H9 (cell line): ENCODE measurements at regions not wholly inside any gene's neighbourhood (a gene's known extent, or its start where the extent isn't known, plus 50 kb on each side); places are given as distances from the start of the nearest gene placed in this dataset.

Experiments used
- DNase-seq: peaks from one replicate; pipeline ENCODE4 v3.0.0-alpha.2; 2017
- H2AFZ ChIP-seq: one replicate; pipeline ENCODE4 v1.6.1; 2013; ENCODE audit warnings: mild to moderate bottlenecking, low read length, control low read depth, moderate library complexity
- H2AK5ac ChIP-seq: 2 replicates; pipeline ENCODE4 v1.6.1; 2013; ENCODE audit warnings: low read length, control low read depth, mixed read lengths; ENCODE audit not compliant: insufficient read length
- H2BK120ac ChIP-seq: one replicate; pipeline ENCODE4 v1.6.1; 2013; ENCODE audit warnings: low read depth, mild to moderate bottlenecking, low read length, control low read depth, inconsistent platforms; ENCODE audit not compliant: poor library complexity, severe bottlenecking
- H2BK12ac ChIP-seq: 2 replicates; pipeline ENCODE4 v1.6.1; 2013; ENCODE audit warnings: low read length, control low read depth, mixed read lengths, low read depth; ENCODE audit not compliant: insufficient read length
- H2BK15ac ChIP-seq: 2 replicates; pipeline ENCODE4 v1.6.1; 2013; ENCODE audit warnings: low read depth, low read length, control low read depth
- H2BK20ac ChIP-seq: one replicate; pipeline ENCODE4 v1.6.1; 2013; ENCODE audit warnings: low read depth, mild to moderate bottlenecking, low read length, control low read depth, inconsistent platforms; ENCODE audit not compliant: poor library complexity, severe bottlenecking
- H2BK5ac ChIP-seq: 2 replicates; pipeline ENCODE4 v1.6.1; 2013; ENCODE audit warnings: low read length, control low read depth, mixed read lengths; ENCODE audit not compliant: insufficient read length
- H3K14ac ChIP-seq: 2 replicates; pipeline ENCODE4 v1.6.1; 2013; ENCODE audit warnings: low read length, control low read depth; ENCODE audit not compliant: insufficient read depth
- H3K18ac ChIP-seq: 2 replicates; pipeline ENCODE4 v1.6.1; 2013; ENCODE audit warnings: low read depth, mild to moderate bottlenecking, mixed read lengths, low read length, control low read depth; ENCODE audit not compliant: insufficient read length
- H3K23ac ChIP-seq: 2 replicates; pipeline ENCODE4 v1.6.1; 2013; ENCODE audit warnings: low read length, control low read depth, mixed read lengths, low read depth; ENCODE audit not compliant: insufficient read length
- H3K23me2 ChIP-seq: 2 replicates; pipeline ENCODE4 v1.6.1; 2013; ENCODE audit warnings: low read depth, mild to moderate bottlenecking, mixed read lengths, low read length, control low read depth; ENCODE audit not compliant: insufficient read length, poor library complexity, severe bottlenecking
- H3K27ac ChIP-seq: 2 replicates; pipeline ENCODE4 v1.5.1; 2013; ENCODE audit warnings: low read length, control low read depth, mixed read lengths, low read depth; ENCODE audit not compliant: insufficient read length
- H3K27me3 ChIP-seq: 2 replicates; pipeline ENCODE4 v1.6.1; 2013; ENCODE audit warnings: low read length, control low read depth, inconsistent platforms; ENCODE audit not compliant: insufficient read depth
- H3K4ac ChIP-seq: 2 replicates; pipeline ENCODE4 v1.6.1; 2013; ENCODE audit warnings: low read depth, mild to moderate bottlenecking, control low read depth, inconsistent platforms, low read length, moderate library complexity
- H3K4me1 ChIP-seq: 2 replicates; pipeline ENCODE4 v1.6.1; 2013; ENCODE audit warnings: low read length, control low read depth, inconsistent platforms; ENCODE audit not compliant: insufficient read depth
- H3K4me2 ChIP-seq: 2 replicates; pipeline ENCODE4 v1.6.1; 2013; ENCODE audit warnings: low read length, control low read depth, mixed read lengths; ENCODE audit not compliant: insufficient read length, insufficient read depth
- H3K56ac ChIP-seq: 2 replicates; pipeline ENCODE4 v1.6.1; 2013; ENCODE audit warnings: low read depth, mild to moderate bottlenecking, mixed read lengths, low read length, control low read depth; ENCODE audit not compliant: insufficient read length
- H3K79me1 ChIP-seq: 2 replicates; pipeline ENCODE4 v1.6.1; 2013; ENCODE audit warnings: low read depth, mild to moderate bottlenecking, moderate library complexity, low read length, control low read depth, inconsistent platforms; ENCODE audit not compliant: insufficient read depth, poor library complexity, severe bottlenecking
- H3K79me2 ChIP-seq: 2 replicates; pipeline ENCODE4 v1.6.1; 2013; ENCODE audit warnings: low read length, control low read depth, inconsistent platforms; ENCODE audit not compliant: insufficient read depth
- H3K9ac ChIP-seq: 2 replicates; pipeline ENCODE4 v1.6.1; 2013; ENCODE audit warnings: low read length, control low read depth, mixed read lengths; ENCODE audit not compliant: insufficient read length; ENCODE audit errors: extremely low read depth
- H3K9me3 ChIP-seq: one replicate; pipeline ENCODE4 v1.6.1; 2013; ENCODE audit warnings: low read depth, low read length, inconsistent platforms; ENCODE audit not compliant: control insufficient read depth
- H3T11ph ChIP-seq: one replicate; pipeline ENCODE4 v1.6.1; 2013; ENCODE audit warnings: mild to moderate bottlenecking, low read length, control low read depth, inconsistent platforms
- H4K20me1 ChIP-seq: one replicate; pipeline ENCODE4 v1.6.1; 2013; ENCODE audit not compliant: control insufficient read depth, insufficient read length, insufficient read depth
- H4K5ac ChIP-seq: 2 replicates; pipeline ENCODE4 v1.6.1; 2013; ENCODE audit warnings: low read depth, mild to moderate bottlenecking, mixed read lengths, low read length, control low read depth; ENCODE audit not compliant: insufficient read length
- H4K8ac ChIP-seq: replicated peaks from 2 replicates; pipeline ENCODE4 v1.6.1; 2013; ENCODE audit warnings: low read length, control low read depth, mixed read lengths, low read depth; ENCODE audit not compliant: insufficient read length
- H4K91ac ChIP-seq: 2 replicates; pipeline ENCODE4 v1.6.1; 2013; ENCODE audit warnings: low read depth, mild to moderate bottlenecking, moderate library complexity, mixed read lengths, low read length, control low read depth; ENCODE audit not compliant: insufficient read length
- H3K27ac Mint-ChIP-seq, 3 experiments: 2 replicates in 2 of 3; 3 replicates in 1 of 3; pipeline ENCODE4 v1.8.0; 2020 to 2021; ENCODE audit warnings: mixed read lengths in 3 of 3, mild to moderate bottlenecking in 1 of 3, moderate library complexity in 1 of 3
- H3K27me3 Mint-ChIP-seq: 2 replicates; pipeline ENCODE4 v1.8.0; 2021; ENCODE audit warnings: low read depth, mild to moderate bottlenecking, moderate library complexity, mixed read lengths
- H3K36me3 Mint-ChIP-seq, 3 experiments: 2 replicates in 2 of 3; 3 replicates in 1 of 3; pipeline ENCODE4 v1.8.0; 2020 to 2021; ENCODE audit warnings: low read depth in 3 of 3, mixed read lengths in 3 of 3; ENCODE audit not compliant: insufficient read depth in 1 of 3
- H3K4me1 Mint-ChIP-seq, 2 experiments: 2 replicates each; pipeline ENCODE4 v1.8.0; 2020; ENCODE audit warnings: mixed read lengths in 2 of 2
- H3K4me3 Mint-ChIP-seq, 2 experiments: 2 replicates in 1 of 2; 3 replicates in 1 of 2; pipeline ENCODE4 v1.8.0; 2020 to 2021; ENCODE audit warnings: mild to moderate bottlenecking in 2 of 2, mixed read lengths in 2 of 2, moderate library complexity in 1 of 2
- H3K9me3 Mint-ChIP-seq, 2 experiments: 2 replicates in 1 of 2; 3 replicates in 1 of 2; pipeline ENCODE4 v1.8.0; 2020; ENCODE audit warnings: mild to moderate bottlenecking in 2 of 2, mixed read lengths in 2 of 2, moderate library complexity in 1 of 2
- WGBS: extraction: QIAGEN DNeasy Blood & Tissue Kit; methylation state at CpG from one replicate; pipeline ENCODE4 v1.1.7; 2013; ENCODE audit warnings: missing lambda C conversion rate, low lambda C conversion rate, mixed read lengths; ENCODE audit not compliant: insufficient read length; ENCODE audit errors: extremely low coverage; 5-methylcytosine and 5-hydroxymethylcytosine counted together
- TF ChIP-seq, protein P1 (sequence below): fragments of 200-600 bp; sonication (generic); conservative IDR thresholded peaks from 3 replicates; pipeline ENCODE4 v1.8.0; 2021; ENCODE audit warnings: antibody characterized with exemption, mild to moderate bottlenecking

DNA sequence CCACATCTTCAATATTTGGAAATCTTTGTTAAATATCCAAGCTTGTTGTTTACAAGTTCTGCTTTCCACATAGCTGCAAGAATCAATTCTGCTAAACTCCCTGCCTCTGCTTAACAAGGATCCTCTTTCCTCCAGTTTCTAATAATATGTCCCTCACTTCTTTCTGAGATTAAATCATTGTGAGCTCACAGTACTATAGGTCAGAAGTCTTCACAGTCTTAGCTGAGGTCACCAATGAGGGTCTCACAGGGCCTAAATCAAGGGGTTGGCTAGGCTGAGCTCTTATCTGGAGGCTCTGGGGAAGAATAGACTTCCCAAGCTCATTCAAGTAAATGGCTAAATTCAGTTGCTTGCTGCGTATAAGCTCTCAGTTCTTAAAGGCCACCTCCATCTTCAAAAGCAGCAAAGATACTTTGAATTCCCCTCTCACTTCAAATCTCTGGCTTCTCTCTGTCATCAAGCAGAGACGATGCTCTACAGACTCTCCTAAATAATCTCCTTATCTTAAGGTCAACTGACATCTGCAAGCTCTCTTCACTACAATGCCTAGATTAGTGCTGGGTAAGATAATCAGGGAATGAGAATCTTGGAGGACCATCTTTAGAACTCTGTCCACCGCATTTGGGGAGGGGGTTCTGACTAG lies 175.3 kb downstream of the PLPPR4 start:
- Histone ChIP-seq H3K27me3 (no peaks in the 10 kb centered on the region), H2BK5ac (no peak overlapping the region), H2AK5ac (no peak overlapping the region), H3K27ac (no peak overlapping the region), H4K20me1 (no peaks in the 10 kb centered on the region), H3K23ac (no peak overlapping the region), H3K56ac (no peak overlapping the region), H3K9me3 (no peaks in the 10 kb centered on the region), H3K79me2 (no peaks in the 10 kb centered on the region), H3K18ac (no peak overlapping the region), H3K14ac (no peak overlapping the region), H2BK15ac (no peak overlapping the region), H2BK20ac (no peak overlapping the region), H2BK12ac (no peak overlapping the region), H3K79me1 (no peaks in the 10 kb centered on the region), H2BK120ac (no peak overlapping the region), H4K8ac (no peak overlapping the region), H3K4me1 (no peaks in the 10 kb centered on the region), H2AFZ (no peak overlapping the region), H3K23me2 (no peaks in the 10 kb centered on the region), H4K91ac (no peak overlapping the region), H3K9ac (no peak overlapping the region), H3K4me2 (no peak overlapping the region), H4K5ac (no peak overlapping the region), H3T11ph (no peak overlapping the region), H3K4ac (no peak overlapping the region)
- no peaks in the 10 kb centered on the region for H3K36me3 Mint-ChIP-seq
- H3K9me3 Mint-ChIP-seq, result no peaks in the 10 kb centered on the region
- no peak for DNase-seq
- WGBS, result no CpG with 5 or more reads among the region's 3 CpGs
- no peak overlapping the region for H3K27ac Mint-ChIP-seq
- TF ChIP-seq, protein P1, sequence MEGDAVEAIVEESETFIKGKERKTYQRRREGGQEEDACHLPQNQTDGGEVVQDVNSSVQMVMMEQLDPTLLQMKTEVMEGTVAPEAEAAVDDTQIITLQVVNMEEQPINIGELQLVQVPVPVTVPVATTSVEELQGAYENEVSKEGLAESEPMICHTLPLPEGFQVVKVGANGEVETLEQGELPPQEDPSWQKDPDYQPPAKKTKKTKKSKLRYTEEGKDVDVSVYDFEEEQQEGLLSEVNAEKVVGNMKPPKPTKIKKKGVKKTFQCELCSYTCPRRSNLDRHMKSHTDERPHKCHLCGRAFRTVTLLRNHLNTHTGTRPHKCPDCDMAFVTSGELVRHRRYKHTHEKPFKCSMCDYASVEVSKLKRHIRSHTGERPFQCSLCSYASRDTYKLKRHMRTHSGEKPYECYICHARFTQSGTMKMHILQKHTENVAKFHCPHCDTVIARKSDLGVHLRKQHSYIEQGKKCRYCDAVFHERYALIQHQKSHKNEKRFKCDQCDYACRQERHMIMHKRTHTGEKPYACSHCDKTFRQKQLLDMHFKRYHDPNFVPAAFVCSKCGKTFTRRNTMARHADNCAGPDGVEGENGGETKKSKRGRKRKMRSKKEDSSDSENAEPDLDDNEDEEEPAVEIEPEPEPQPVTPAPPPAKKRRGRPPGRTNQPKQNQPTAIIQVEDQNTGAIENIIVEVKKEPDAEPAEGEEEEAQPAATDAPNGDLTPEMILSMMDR, result no peak
- no peak overlapping the region for H3K4me3 Mint-ChIP-seq
- H3K4me1 Mint-ChIP-seq, result no peaks in the 10 kb centered on the region
- no peaks in the 10 kb centered on the region for H3K27me3 Mint-ChIP-seq
